ENCODE measurements at regions not wholly inside any gene's neighbourhood (a gene's known extent, or its start where the extent isn't known, plus 50 kb on each side); places are given as distances from the start of the nearest gene placed in this dataset.
"Not testable (repeated sequence)": the region's sequence is repeated elsewhere in the genome, so short reads cannot be mapped to it uniquely, and the experiment has no call there.

DNA sequence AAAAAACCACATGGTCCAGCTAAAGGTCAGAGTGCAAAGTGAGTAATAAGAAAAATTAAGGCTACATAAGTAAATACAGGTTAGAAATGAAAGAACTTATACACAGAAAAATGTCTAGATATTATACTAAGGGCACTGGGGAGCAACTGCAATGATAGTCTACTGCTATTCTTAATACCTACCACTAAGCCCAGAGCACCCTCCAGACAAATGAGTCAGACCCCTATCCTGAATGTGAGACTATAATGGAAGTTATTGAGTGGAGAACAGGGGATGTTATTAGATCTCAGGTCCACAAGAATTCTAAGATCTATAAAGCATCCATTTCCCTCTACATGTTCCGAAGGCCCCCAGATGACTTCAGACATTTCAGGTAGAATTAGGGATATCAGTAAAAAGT lies 438.3 kb downstream of the PRELID2 start:
- no peaks in the 10 kb centered on the region for H3K36me3 ChIP-seq (ENCODE audit: control insufficient read depth, insufficient read depth, low read length)
- H3K4me2 ChIP-seq (ENCODE audit: low read length) = no peak overlapping the region
- H2AFZ ChIP-seq = no peak overlapping the region
- H3K4me1 ChIP-seq = no peaks in the 10 kb centered on the region
- no peak overlapping the region for H3K9ac ChIP-seq
- no peaks in the 10 kb centered on the region for H3K79me2 ChIP-seq
- H3K4me3 ChIP-seq (ENCODE audit: low read depth, low read length) = no peak overlapping the region
- no peaks in the 10 kb centered on the region for H3K27me3 ChIP-seq (ENCODE audit: control insufficient read depth, insufficient read depth, low read length)
- no peak for TF ChIP-seq CTCF (IDR thresholded peaks at IDR 0.05)
- no peaks in the 10 kb centered on the region for H3K9me3 ChIP-seq (ENCODE audit: control insufficient read depth, low read length)
- H3K27ac ChIP-seq = no peak overlapping the region

- H3K4me3 ChIP-seq (ENCODE audit: low read depth, low read length); H3K27me3 ChIP-seq (ENCODE audit: control insufficient read depth, insufficient read depth, low read length); H3K9me3 ChIP-seq (ENCODE audit: control insufficient read depth, low read length): not testable (repeated sequence)
These were observed 440.0 kb downstream of the PRELID2 start for GRCh38 chr5:145395151-145395550.

GRCh38 chr5:145393426-145393825 lies 441.7 kb downstream of the PRELID2 start:
- TF ChIP-seq CTCF (IDR thresholded peaks at IDR 0.05) = no peak
- Histone ChIP-seq H3K9me3 (ENCODE audit: control insufficient read depth, low read length) (no peaks in the 10 kb centered on the region), H3K27me3 (ENCODE audit: control insufficient read depth, insufficient read depth, low read length) (no peaks in the 10 kb centered on the region), H3K4me1 (no peaks in the 10 kb centered on the region), H2AFZ (no peak overlapping the region), H3K36me3 (ENCODE audit: control insufficient read depth, insufficient read depth, low read length) (no peaks in the 10 kb centered on the region), H3K27ac (no peak overlapping the region), H3K9ac (no peak overlapping the region), H3K4me2 (ENCODE audit: low read length) (no peak overlapping the region), H3K79me2 (no peaks in the 10 kb centered on the region), H3K4me3 (ENCODE audit: low read depth, low read length) (no peak overlapping the region)

More at GRCh38 chr5:145395151-145395550, 440.0 kb downstream of the PRELID2 start:
- H3K27ac ChIP-seq; H2AFZ ChIP-seq; H3K4me1 ChIP-seq; H3K4me2 ChIP-seq (ENCODE audit: low read length); H3K36me3 ChIP-seq (ENCODE audit: control insufficient read depth, insufficient read depth, low read length); H3K9ac ChIP-seq; H3K79me2 ChIP-seq: not testable (repeated sequence)

DNA sequence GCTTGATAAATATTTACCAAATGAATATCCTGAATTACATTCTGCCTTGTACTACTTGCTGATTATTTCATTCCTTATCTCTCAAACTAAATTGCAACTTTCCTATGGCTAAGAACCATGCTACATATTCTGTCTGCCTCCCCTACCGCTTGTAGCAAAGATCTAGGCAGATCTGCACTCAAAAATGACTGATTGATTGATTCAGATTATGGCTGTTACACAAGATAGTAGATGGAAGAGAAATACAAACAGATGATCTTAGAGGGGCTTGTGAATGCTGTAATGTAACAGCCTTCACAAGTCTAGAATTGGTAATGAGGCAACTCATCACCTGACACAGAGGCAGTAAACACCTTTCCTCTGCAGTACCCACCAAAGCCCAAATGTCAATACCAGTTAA lies 446.1 kb downstream of the PRELID2 start:
- no peak overlapping the region for H3K27ac ChIP-seq
- no peak overlapping the region for H3K4me2 ChIP-seq (ENCODE audit: low read length)
- no peaks in the 10 kb centered on the region for H3K36me3 ChIP-seq (ENCODE audit: control insufficient read depth, insufficient read depth, low read length)
- H3K9ac ChIP-seq = no peak overlapping the region
- no peaks in the 10 kb centered on the region for H3K4me1 ChIP-seq
- TF ChIP-seq CTCF (IDR thresholded peaks at IDR 0.05) = no peak
- no peaks in the 10 kb centered on the region for H3K27me3 ChIP-seq (ENCODE audit: control insufficient read depth, insufficient read depth, low read length)
- H3K4me3 ChIP-seq (ENCODE audit: low read depth, low read length) = no peak overlapping the region
- no peaks in the 10 kb centered on the region for H3K79me2 ChIP-seq
- H3K9me3 ChIP-seq (ENCODE audit: control insufficient read depth, low read length) = no peaks in the 10 kb centered on the region
- no peak overlapping the region for H2AFZ ChIP-seq

DNA sequence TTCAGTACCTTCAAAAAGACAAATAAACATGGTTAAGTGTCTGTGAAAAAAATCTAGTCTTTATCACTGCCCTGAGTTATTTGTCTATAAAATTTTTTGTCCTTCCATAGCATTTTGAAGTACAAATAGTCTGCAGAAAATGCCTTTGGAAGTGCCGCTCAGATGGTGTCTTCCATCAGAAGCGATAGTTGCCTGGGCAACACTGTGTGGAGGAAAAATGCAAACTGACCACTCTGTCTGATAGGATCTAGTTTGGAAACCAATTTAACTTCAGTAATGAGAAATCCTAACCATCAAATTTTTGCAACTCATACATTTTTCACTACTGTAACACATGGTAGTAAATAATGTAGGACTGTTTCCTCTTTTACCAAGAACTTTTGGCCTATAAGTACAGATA lies 449.9 kb downstream of the PRELID2 start:
- no peak overlapping the region for H3K4me2 ChIP-seq (ENCODE audit: low read length)
- no peaks in the 10 kb centered on the region for H3K36me3 ChIP-seq (ENCODE audit: control insufficient read depth, insufficient read depth, low read length)
- H3K27me3 ChIP-seq (ENCODE audit: control insufficient read depth, insufficient read depth, low read length) = no peaks in the 10 kb centered on the region
- no peaks in the 10 kb centered on the region for H3K4me1 ChIP-seq
- H3K79me2 ChIP-seq = no peaks in the 10 kb centered on the region
- no peak for TF ChIP-seq CTCF (IDR thresholded peaks at IDR 0.05)
- no peak overlapping the region for H3K9ac ChIP-seq
- H3K9me3 ChIP-seq (ENCODE audit: control insufficient read depth, low read length) = no peaks in the 10 kb centered on the region
- H3K4me3 ChIP-seq (ENCODE audit: low read depth, low read length) = no peak overlapping the region
- no peak overlapping the region for H3K27ac ChIP-seq
- no peak overlapping the region for H2AFZ ChIP-seq

Data from parathyroid adenoma (tissue), 2 donors.